HUES6 (cell line): ENCODE measurements at regions not wholly inside any gene's neighbourhood (a gene's known extent, or its start where the extent isn't known, plus 50 kb on each side); places are given as distances from the start of the nearest gene placed in this dataset.

Experiments
- H3K27ac ChIP-seq: 2 replicates; pipeline ENCODE4 v1.7.0; 2013; ENCODE audit warnings: low read depth, mild to moderate bottlenecking, low read length, inconsistent platforms
- H3K27me3 ChIP-seq: 2 replicates; pipeline ENCODE4 v1.6.1; 2013; ENCODE audit warnings: low read length; ENCODE audit not compliant: control insufficient read depth, insufficient read depth
- H3K36me3 ChIP-seq: 2 replicates; pipeline ENCODE4 v1.6.1; 2013; ENCODE audit warnings: low read length; ENCODE audit not compliant: control insufficient read depth, insufficient read depth
- H3K4me1 ChIP-seq: 2 replicates; pipeline ENCODE4 v1.6.1; 2013; ENCODE audit warnings: low read length; ENCODE audit not compliant: control insufficient read depth, insufficient read depth
- H3K4me3 ChIP-seq: 2 replicates; pipeline ENCODE4 v1.5.1; 2013; ENCODE audit warnings: low read depth, low read length
- H3K9ac ChIP-seq: one replicate; pipeline ENCODE4 v1.6.1; 2013; ENCODE audit warnings: mild to moderate bottlenecking, low read length
- H3K9me3 ChIP-seq: 2 replicates; pipeline ENCODE4 v1.6.1; 2013; ENCODE audit warnings: low read depth, low read length; ENCODE audit not compliant: control insufficient read depth, insufficient read depth

DNA sequence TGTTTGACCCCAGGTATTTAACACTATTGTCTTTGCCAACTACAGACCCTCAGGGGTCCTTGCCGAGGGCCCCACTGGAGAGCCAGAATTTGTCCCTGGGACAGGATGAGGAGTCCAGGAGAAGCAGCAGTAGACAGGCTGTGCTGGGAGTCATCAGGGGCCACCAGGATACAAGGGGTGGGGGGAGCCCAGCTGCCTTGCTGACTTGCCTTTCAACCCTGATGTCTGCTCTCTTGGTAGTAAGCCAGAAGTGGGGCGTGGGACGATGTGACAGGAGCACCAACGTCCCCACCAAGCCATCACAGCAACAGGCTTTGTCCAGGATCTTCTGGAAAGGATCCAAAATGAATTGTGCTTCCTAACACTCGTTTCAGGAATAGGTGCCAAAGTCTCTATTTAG lies 62.4 kb upstream of the CDCA7L start:
- Histone ChIP-seq H3K4me1 (peaks cover 14% of the 10 kb centered on the region), H3K4me3 (no peak overlapping the region), H3K36me3 (no peaks in the 10 kb centered on the region), H3K9me3 (no peaks in the 10 kb centered on the region), H3K9ac (no peak overlapping the region), H3K27ac (no peak overlapping the region), H3K27me3 (no peaks in the 10 kb centered on the region)

DNA sequence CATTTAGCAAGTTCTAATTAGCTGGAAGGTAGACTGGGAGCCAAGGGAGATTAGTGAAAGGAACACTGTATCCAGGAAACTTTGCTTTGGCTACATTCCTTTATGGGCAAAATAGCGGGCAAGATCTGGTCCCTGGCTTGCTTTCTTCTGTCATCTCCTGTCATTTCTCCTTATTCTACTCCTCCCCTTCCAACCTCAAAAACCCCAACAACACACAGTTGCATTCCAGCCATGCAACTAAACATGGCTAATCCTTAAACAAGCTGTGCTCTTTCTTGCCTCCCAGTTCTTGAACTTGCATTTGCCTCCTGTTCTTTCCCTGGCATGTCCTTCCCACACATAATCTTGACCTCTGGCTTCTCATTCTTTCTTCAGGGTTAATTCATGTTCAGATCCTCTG lies 59.5 kb upstream of the CDCA7L start:
- H3K4me1 ChIP-seq = peaks cover 22% of the 10 kb centered on the region
- no peak overlapping the region for H3K4me3 ChIP-seq
- no peak overlapping the region for H3K9ac ChIP-seq
- H3K36me3 ChIP-seq = no peaks in the 10 kb centered on the region
- H3K9me3 ChIP-seq = no peaks in the 10 kb centered on the region
- no peaks in the 10 kb centered on the region for H3K27me3 ChIP-seq
- H3K27ac ChIP-seq = no peak overlapping the region

DNA sequence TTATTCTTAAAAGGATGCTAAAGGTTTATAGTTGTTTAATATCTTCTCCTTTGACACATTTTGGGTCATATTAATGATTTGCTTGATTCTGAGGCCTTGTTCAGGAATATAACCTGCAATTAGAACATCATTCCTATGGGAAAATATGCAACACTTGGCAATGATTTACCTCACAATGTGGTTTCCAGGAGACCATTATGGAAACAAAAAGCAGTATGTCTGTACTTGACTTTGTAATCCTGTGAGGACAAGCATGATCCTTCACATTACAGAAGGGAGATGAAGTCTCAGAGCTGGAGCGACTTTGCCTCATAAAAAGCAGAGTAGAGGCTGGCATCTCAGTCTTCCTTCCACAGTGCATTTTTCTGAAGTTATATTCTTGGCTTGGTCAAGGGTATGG lies 57.0 kb upstream of the CDCA7L start:
- no peak overlapping the region for H3K4me3 ChIP-seq
- no peak overlapping the region for H3K9ac ChIP-seq
- no peaks in the 10 kb centered on the region for H3K9me3 ChIP-seq
- no peaks in the 10 kb centered on the region for H3K27me3 ChIP-seq
- H3K27ac ChIP-seq = no peak overlapping the region
- H3K4me1 ChIP-seq = peaks cover 15% of the 10 kb centered on the region
- no peaks in the 10 kb centered on the region for H3K36me3 ChIP-seq

DNA sequence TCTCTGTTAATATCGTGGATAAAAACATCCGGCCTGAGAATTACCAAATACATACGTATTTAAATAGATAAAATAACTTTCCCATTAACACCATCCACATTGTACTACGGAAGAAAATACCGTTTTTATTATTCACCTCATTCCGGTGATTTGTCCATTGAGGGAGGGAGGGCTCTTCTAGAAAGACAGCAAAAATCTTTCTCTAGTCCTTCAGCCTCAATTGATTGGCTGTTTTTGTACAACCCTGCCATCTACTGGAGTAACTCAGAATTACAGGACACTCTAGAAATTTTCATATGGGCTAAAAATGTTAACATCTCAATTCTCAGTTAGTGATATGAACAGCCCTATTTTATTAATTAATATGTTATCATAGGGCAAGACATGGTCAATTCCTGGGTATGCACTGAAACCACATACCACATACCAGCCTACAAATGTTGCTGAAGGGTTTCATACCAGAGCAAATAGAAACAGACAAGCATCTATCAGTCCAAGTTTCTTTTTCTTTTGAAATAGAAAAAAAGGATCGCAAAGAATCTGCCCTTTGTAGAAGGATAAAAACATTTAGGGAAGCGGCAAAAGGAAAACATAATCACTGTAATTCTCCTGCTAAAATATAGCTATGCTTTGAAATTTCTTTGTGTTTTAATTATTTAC lies 55.8 kb upstream of the CDCA7L start:
- H3K9ac ChIP-seq = no peak overlapping the region
- peak overlapping the region; percentile 20; the same call in 1 of the 2 replicates for H3K4me3 ChIP-seq
- H3K27me3 ChIP-seq = no peaks in the 10 kb centered on the region
- no peaks in the 10 kb centered on the region for H3K36me3 ChIP-seq
- H3K4me1 ChIP-seq = peaks cover 7% of the 10 kb centered on the region; the same call in 1 of the 2 replicates
- H3K9me3 ChIP-seq = no peaks in the 10 kb centered on the region
- no peak overlapping the region for H3K27ac ChIP-seq

DNA sequence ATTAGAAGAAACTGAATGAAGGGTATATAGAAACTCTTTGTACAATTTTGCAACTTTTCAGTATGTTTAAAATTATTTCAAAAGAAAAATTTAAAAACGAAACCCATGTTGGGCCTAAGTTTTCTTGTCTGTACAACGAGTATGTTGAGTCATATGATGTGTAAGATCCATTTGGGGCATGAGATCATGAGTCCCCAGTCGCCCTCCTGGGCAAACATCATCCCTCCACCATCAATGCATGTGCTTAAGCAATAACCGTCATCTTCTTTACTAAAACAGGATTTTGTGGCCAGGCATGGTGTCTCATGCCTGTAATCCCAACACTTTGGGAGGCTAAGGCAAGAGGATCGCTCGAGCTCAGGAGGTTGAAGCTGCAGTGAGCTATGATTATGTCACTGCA lies 54.2 kb upstream of the CDCA7L start:
- H3K4me1 ChIP-seq = peaks cover 7% of the 10 kb centered on the region; the same call in 1 of the 2 replicates
- H3K27me3 ChIP-seq = no peaks in the 10 kb centered on the region
- no peak overlapping the region for H3K27ac ChIP-seq
- H3K4me3 ChIP-seq = no peak overlapping the region
- no peaks in the 10 kb centered on the region for H3K9me3 ChIP-seq
- no peaks in the 10 kb centered on the region for H3K36me3 ChIP-seq
- no peak overlapping the region for H3K9ac ChIP-seq

DNA sequence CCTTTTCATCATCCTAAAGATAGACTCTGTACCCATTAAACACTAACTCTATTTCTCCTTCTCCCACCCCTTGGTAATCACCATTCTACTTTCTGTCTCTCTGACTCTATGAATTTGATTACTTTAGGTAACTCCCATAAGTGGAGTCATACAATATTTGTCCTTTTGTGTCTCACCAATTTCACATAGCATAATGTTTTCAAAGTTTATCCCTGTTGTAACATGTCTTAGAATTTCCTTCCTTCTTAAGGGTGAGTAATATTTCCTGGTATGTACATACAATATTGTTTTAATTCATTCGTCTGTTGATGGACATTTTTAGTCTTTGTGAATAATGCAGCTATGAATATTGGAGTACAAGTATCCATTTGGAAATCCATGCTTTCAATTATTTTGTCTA lies 50.9 kb upstream of the CDCA7L start:
- Histone ChIP-seq H3K36me3 (no peaks in the 10 kb centered on the region), H3K4me1 (peaks cover 7% of the 10 kb centered on the region; the same call in 1 of the 2 replicates), H3K27me3 (no peaks in the 10 kb centered on the region), H3K9ac (no peak overlapping the region), H3K9me3 (no peaks in the 10 kb centered on the region), H3K27ac (no peak overlapping the region), H3K4me3 (no peak overlapping the region)
